ENCODE measurements at regions not wholly inside any gene's neighbourhood (a gene's known extent, or its start where the extent isn't known, plus 50 kb on each side); places are given as distances from the start of the nearest gene placed in this dataset.

DNA sequence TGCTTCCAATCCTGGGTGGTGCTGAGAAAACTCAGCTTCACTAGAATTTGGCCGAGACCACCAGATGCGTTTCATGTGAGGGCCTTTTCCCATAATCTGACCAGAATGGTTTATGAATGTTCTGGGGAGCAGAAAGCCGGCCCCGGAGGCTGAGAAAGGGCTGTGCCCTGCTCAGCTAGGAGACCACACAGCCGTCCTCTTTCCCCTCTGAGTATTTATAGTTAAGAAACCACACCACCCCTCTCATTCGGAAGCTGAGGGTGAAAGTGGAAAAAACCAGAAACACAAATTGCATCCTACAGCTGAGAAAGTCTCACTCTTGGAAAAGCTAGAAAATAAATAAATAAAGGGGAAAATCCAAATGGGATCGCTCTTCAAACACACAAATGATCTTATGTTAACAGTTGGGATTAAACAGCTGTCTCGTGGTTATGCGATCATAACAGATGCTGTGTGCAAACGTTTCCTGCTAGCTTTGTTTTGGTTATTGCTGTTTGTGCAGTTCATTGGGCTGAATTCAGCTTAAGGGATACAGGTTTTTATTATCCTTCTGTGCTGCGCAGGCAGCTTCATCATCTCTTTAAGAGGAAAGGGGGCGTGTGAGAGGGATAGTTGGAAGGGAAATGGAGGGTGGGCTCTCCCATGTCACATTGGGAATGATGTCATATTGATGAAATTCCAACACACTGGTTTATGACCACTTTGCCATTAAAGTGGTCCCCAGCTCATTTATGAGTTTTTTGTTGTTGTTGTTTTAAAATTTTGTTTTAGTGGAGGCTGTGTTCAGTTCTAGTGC is 1026.2 kb upstream of the NR2F2 start:
- DNase-seq (ENCODE audit: low spot score) = no peak
- in situ Hi-C loops (cut with MboI; ENCODE audit: low sequenced_read_pairs, unreplicated experiment) = no loop called here
- TF ChIP-seq, protein P1, sequence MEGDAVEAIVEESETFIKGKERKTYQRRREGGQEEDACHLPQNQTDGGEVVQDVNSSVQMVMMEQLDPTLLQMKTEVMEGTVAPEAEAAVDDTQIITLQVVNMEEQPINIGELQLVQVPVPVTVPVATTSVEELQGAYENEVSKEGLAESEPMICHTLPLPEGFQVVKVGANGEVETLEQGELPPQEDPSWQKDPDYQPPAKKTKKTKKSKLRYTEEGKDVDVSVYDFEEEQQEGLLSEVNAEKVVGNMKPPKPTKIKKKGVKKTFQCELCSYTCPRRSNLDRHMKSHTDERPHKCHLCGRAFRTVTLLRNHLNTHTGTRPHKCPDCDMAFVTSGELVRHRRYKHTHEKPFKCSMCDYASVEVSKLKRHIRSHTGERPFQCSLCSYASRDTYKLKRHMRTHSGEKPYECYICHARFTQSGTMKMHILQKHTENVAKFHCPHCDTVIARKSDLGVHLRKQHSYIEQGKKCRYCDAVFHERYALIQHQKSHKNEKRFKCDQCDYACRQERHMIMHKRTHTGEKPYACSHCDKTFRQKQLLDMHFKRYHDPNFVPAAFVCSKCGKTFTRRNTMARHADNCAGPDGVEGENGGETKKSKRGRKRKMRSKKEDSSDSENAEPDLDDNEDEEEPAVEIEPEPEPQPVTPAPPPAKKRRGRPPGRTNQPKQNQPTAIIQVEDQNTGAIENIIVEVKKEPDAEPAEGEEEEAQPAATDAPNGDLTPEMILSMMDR (IDR thresholded peaks at IDR 0.05; ENCODE audit: borderline replicate concordance, control extremely low read depth, extremely low read depth, insufficient read depth, missing control alignments) = no peak

DNA sequence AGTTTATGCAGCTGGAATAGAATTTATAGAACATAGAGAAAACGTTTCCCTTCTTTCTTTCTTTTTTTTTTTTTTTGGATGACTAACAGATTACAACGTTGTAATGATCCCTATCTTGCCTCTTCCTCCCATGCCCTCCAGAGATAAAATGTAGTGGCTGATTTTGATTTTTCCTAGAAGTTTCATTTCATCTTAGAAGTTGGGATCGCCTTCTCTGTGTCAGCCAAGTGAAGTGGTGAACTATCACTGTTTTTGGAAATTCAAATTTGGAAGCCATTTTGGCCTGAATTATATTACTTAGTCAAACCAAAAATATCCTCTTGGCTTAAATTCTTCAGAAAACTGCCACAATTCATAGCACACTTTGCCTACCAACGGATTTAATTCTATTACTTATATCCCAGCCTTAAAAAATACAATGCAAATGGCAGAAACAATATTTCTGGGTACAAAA is 1025.5 kb upstream of the NR2F2 start:
- TF ChIP-seq, protein P1 (IDR thresholded peaks at IDR 0.05; ENCODE audit: borderline replicate concordance, control extremely low read depth, extremely low read depth, insufficient read depth, missing control alignments) = no peak
- in situ Hi-C loops (cut with MboI; ENCODE audit: low sequenced_read_pairs, unreplicated experiment) = no loop called here
- no peak for DNase-seq (ENCODE audit: low spot score)

- in situ Hi-C loops (cut with MboI; ENCODE audit: low sequenced_read_pairs, unreplicated experiment) = no loop called here
- no peak for DNase-seq (ENCODE audit: low spot score)
- TF ChIP-seq, protein P1 (IDR thresholded peaks at IDR 0.05; ENCODE audit: borderline replicate concordance, control extremely low read depth, extremely low read depth, insufficient read depth, missing control alignments) = no peak
Measured at GRCh38 chr15:95307115-95307514, 1023.4 kb upstream of the NR2F2 start.

DNA sequence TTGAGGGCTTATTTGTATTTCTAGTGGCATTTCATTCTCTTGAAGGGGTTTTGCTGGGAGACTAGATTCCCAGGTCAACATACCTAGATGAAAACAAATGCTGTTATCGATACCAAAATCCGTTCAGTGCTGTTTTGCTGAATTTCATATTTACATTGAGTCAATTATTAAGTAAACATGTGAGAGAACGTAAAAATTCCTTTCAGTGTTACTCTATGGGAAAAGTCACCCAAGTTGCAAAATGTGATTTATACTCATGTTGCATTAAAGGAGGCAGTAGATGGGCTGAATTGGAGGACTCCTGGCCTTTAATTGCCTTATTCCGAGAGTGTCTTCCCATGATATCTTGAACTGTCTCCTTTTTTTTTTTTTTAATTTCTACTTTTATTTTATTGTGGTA is 1011.3 kb upstream of the NR2F2 start:
- TF ChIP-seq, protein P1 (IDR thresholded peaks at IDR 0.05; ENCODE audit: borderline replicate concordance, control extremely low read depth, extremely low read depth, insufficient read depth, missing control alignments) = no peak
- DNase-seq (ENCODE audit: low spot score) = no peak
- in situ Hi-C loops (cut with MboI; ENCODE audit: low sequenced_read_pairs, unreplicated experiment) = no loop called here

DNA sequence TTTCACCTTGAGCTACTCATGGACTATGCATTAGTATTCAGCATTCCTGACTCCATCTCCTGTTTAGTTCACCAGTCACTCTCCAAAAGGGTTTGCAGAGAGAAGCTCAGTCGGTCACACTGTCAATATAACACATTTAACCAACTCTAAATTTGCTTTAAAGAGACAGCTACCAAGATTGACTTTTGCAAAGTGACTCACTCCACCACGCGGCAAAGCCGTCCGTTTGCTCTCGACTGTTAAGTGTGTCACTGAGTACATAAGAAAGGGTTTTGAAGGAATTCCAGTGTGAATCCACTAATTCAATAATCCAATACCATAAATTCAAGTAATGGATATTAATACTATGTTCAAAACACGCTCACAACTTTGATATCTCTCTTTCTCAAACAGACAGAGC is 1006.7 kb upstream of the NR2F2 start:
- TF ChIP-seq, protein P1 (IDR thresholded peaks at IDR 0.05; ENCODE audit: borderline replicate concordance, control extremely low read depth, extremely low read depth, insufficient read depth, missing control alignments) = no peak
- in situ Hi-C loops (cut with MboI; ENCODE audit: low sequenced_read_pairs, unreplicated experiment) = no loop called here
- no peak for DNase-seq (ENCODE audit: low spot score)

DNA sequence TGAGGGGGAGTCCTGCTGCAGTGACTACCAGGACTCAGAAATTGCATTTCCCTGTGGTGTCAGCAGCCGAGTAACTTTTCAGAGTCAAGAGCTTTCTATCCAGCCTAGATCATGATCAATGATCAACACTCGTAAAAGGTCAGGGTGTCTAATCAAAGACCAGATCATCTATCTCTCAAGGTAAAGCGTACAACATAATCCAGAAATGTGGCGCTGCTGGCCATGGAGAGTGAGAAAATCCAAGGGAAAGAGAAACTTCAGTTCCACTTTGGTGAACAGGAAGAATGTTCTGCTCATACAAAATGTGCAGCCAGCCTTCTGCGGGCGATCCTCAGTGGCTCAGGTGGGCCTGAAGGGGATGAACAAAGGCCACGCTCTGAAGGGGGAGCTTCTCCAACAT is 1005.8 kb upstream of the NR2F2 start:
- in situ Hi-C loops (cut with MboI; ENCODE audit: low sequenced_read_pairs, unreplicated experiment) = no loop called here
- DNase-seq (ENCODE audit: low spot score) = no peak
- TF ChIP-seq, protein P1 (IDR thresholded peaks at IDR 0.05; ENCODE audit: borderline replicate concordance, control extremely low read depth, extremely low read depth, insufficient read depth, missing control alignments) = no peak
